ENCODE measurements at regions not wholly inside any gene's neighbourhood (a gene's known extent, or its start where the extent isn't known, plus 50 kb on each side); places are given as distances from the start of the nearest gene placed in this dataset.

GRCh38 chr18:67742525-67742924, 226.0 kb upstream of the DSEL start:
- DNase-seq (ENCODE audit: low read depth in 2 of 2), result no peak

- no peak for DNase-seq (ENCODE audit: low read depth in 2 of 2)
Measured at GRCh38 chr18:67735506-67735905, 219.0 kb upstream of the DSEL start.

GRCh38 chr18:67733088-67733487, 216.6 kb upstream of the DSEL start:
- DNase-seq (ENCODE audit: low read depth in 2 of 2), result no peak

GRCh38 chr18:67731851-67732250, 215.3 kb upstream of the DSEL start:
- DNase-seq (ENCODE audit: low read depth in 2 of 2), result no peak

- no peak for DNase-seq (ENCODE audit: low read depth in 2 of 2)
Measured at GRCh38 chr18:67730886-67731285, 214.4 kb upstream of the DSEL start.

- no peak for DNase-seq (ENCODE audit: low read depth in 2 of 2)
Measured at GRCh38 chr18:67728364-67728763, 211.8 kb upstream of the DSEL start.

- DNase-seq (ENCODE audit: low read depth in 2 of 2), result no peak
Measured at GRCh38 chr18:67726882-67727281, 210.4 kb upstream of the DSEL start.

GRCh38 chr18:67717800-67718199, 201.3 kb upstream of the DSEL start:
- DNase-seq (ENCODE audit: low read depth in 2 of 2), result no peak

- no peak for DNase-seq (ENCODE audit: low read depth in 2 of 2)
Measured at GRCh38 chr18:67715567-67715966, 199.0 kb upstream of the DSEL start.

- DNase-seq (ENCODE audit: low read depth in 2 of 2), result no peak
Measured at GRCh38 chr18:67710639-67711038, 194.1 kb upstream of the DSEL start.

- DNase-seq (ENCODE audit: low read depth in 2 of 2), result no peak
Measured at GRCh38 chr18:67705748-67706147, 189.2 kb upstream of the DSEL start.

- DNase-seq (ENCODE audit: low read depth in 2 of 2), result no peak
Measured at GRCh38 chr18:67695684-67696083, 179.2 kb upstream of the DSEL start.

GRCh38 chr18:67694787-67695186, 178.3 kb upstream of the DSEL start:
- no peak for DNase-seq (ENCODE audit: low read depth in 2 of 2)

GRCh38 chr18:67692811-67693210, 176.3 kb upstream of the DSEL start:
- no peak for DNase-seq (ENCODE audit: low read depth in 2 of 2)

- no peak for DNase-seq (ENCODE audit: low read depth in 2 of 2)
Measured at GRCh38 chr18:67682516-67682915, 166.0 kb upstream of the DSEL start.

- no peak for DNase-seq (ENCODE audit: low read depth in 2 of 2)
Measured at GRCh38 chr18:67677489-67677888, 161.0 kb upstream of the DSEL start.

- DNase-seq (ENCODE audit: low read depth in 2 of 2), result no peak
Measured at GRCh38 chr18:67672716-67673115, 156.2 kb upstream of the DSEL start.

GRCh38 chr18:67672155-67672554, 155.6 kb upstream of the DSEL start:
- no peak for DNase-seq (ENCODE audit: low read depth in 2 of 2)

- DNase-seq (ENCODE audit: low read depth in 2 of 2), result no peak
Measured at GRCh38 chr18:67670024-67670543, 153.6 kb upstream of the DSEL start.

- no peak for DNase-seq (ENCODE audit: low read depth in 2 of 2)
Measured at GRCh38 chr18:67665266-67665665, 148.7 kb upstream of the DSEL start.

GRCh38 chr18:67662996-67663395, 146.5 kb upstream of the DSEL start:
- DNase-seq (ENCODE audit: low read depth in 2 of 2), result no peak

- no peak for DNase-seq (ENCODE audit: low read depth in 2 of 2)
Measured at GRCh38 chr18:67661555-67661954, 145.0 kb upstream of the DSEL start.

GRCh38 chr18:67654101-67654500, 137.6 kb upstream of the DSEL start:
- no peak for DNase-seq (ENCODE audit: low read depth in 2 of 2)

GRCh38 chr18:67652288-67652687, 135.8 kb upstream of the DSEL start:
- no peak for DNase-seq (ENCODE audit: low read depth in 2 of 2)

GRCh38 chr18:67651438-67651837, 134.9 kb upstream of the DSEL start:
- DNase-seq (ENCODE audit: low read depth in 2 of 2), result no peak
